ENCODE measurements at regions not wholly inside any gene's neighbourhood (a gene's known extent, or its start where the extent isn't known, plus 50 kb on each side); places are given as distances from the start of the nearest gene placed in this dataset.
A peak's percentile ranks its signal among the peaks of the same experiment; 100 is the strongest.

- DNase-seq (no peak), ATAC-seq (ENCODE audit: low FRiP score in 2 of 2) (no peak)
- WGBS, 2 donors: 77 to 96% methylated on average over 4 of the region's 4 CpGs
- Histone ChIP-seq H3K36me3 (no peaks in the 10 kb centered on the region), H3K27ac (no peak overlapping the region), H3K4me1 (peaks cover 0 to 7% (median 3%) of the 10 kb centered on the region in 4 donors), H3K9me3 (no peaks in the 10 kb centered on the region), H3K4me3 (no peak overlapping the region), H3K27me3 (no peaks in the 10 kb centered on the region)
- TF ChIP-seq POLR2A (IDR thresholded peaks at IDR 0.05) (no peak), POLR2AphosphoS5 (IDR thresholded peaks at IDR 0.05) (no peak), EP300 (IDR thresholded peaks at IDR 0.05) (no peak)
- TF ChIP-seq, protein P1, sequence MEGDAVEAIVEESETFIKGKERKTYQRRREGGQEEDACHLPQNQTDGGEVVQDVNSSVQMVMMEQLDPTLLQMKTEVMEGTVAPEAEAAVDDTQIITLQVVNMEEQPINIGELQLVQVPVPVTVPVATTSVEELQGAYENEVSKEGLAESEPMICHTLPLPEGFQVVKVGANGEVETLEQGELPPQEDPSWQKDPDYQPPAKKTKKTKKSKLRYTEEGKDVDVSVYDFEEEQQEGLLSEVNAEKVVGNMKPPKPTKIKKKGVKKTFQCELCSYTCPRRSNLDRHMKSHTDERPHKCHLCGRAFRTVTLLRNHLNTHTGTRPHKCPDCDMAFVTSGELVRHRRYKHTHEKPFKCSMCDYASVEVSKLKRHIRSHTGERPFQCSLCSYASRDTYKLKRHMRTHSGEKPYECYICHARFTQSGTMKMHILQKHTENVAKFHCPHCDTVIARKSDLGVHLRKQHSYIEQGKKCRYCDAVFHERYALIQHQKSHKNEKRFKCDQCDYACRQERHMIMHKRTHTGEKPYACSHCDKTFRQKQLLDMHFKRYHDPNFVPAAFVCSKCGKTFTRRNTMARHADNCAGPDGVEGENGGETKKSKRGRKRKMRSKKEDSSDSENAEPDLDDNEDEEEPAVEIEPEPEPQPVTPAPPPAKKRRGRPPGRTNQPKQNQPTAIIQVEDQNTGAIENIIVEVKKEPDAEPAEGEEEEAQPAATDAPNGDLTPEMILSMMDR (IDR thresholded peaks at IDR 0.05): no peak
Observed at GRCh38 chr10:61160253-61160652, 216.3 kb upstream of the RHOBTB1 start.

DNA sequence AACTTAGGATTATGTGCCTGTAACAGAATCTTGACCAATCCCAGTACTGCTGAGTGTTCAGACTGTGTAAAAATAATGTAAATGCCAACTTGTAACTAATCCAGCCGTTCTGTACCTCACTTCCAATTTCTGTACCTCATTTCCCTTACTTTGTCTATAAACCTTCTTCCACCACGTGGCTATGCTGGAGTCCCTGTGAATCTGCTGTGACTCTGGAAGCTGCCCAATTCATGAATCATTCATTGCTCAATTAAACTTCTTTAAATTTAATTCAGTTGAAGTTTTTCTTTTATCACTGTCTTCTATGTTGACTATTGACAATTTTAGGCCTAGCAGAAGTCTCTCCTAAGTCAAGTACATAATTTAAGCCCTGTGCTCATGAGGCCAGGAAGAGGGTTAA lies 215.3 kb upstream of the RHOBTB1 start:
- Histone ChIP-seq H3K9me3 (no peaks in the 10 kb centered on the region), H3K36me3 (no peaks in the 10 kb centered on the region), H3K4me3 (no peak overlapping the region), H3K27ac (no peak overlapping the region), H3K4me1 (peaks cover 0 to 2% (median 2%) of the 10 kb centered on the region in 4 donors), H3K27me3 (no peaks in the 10 kb centered on the region)
- DNase-seq: no peak
- ATAC-seq (ENCODE audit: low FRiP score in 2 of 2): no peak
- 65 to 69% methylated on average over 2 of the region's 2 CpGs for WGBS, 2 donors
- TF ChIP-seq, protein P1 (IDR thresholded peaks at IDR 0.05): no peak
- TF ChIP-seq POLR2AphosphoS5 (IDR thresholded peaks at IDR 0.05): no peak
- TF ChIP-seq EP300 (IDR thresholded peaks at IDR 0.05): no peak
- no peak for TF ChIP-seq POLR2A (IDR thresholded peaks at IDR 0.05)

DNA sequence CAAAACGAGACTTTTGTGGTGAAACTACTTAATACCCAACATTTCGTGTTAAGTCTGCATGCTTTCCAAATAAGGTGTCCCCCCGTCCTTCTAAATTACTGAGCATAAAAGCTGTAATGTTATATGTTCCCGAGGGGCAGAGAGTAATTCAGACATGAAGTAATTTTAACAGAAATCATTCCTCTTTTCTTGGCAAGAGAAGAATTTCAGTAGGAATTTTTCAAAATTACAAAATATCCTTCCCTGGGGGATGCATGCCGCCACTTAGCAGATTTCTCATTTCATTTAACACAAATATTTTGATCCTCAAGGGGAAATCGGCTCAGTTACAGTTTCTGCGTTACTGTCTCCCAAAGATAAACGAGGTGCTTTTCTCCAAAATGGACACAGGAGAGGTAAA lies 213.2 kb upstream of the RHOBTB1 start:
- Histone ChIP-seq H3K4me1 (no peaks in the 10 kb centered on the region), H3K27ac (no peak overlapping the region), H3K4me3 (no peak overlapping the region), H3K9me3 (no peaks in the 10 kb centered on the region), H3K36me3 (no peaks in the 10 kb centered on the region), H3K27me3 (no peaks in the 10 kb centered on the region)
- DNase-seq: no peak
- 61 to 72% methylated on average over 8 of the region's 8 CpGs for WGBS, 2 donors
- TF ChIP-seq POLR2A (IDR thresholded peaks at IDR 0.05) (no peak), POLR2AphosphoS5 (IDR thresholded peaks at IDR 0.05) (no peak), EP300 (IDR thresholded peaks at IDR 0.05) (no peak)
- TF ChIP-seq, protein P1 (IDR thresholded peaks at IDR 0.05): no peak
- ATAC-seq (ENCODE audit: low FRiP score in 2 of 2): peak in 1 of 2 donors; percentile 45

DNA sequence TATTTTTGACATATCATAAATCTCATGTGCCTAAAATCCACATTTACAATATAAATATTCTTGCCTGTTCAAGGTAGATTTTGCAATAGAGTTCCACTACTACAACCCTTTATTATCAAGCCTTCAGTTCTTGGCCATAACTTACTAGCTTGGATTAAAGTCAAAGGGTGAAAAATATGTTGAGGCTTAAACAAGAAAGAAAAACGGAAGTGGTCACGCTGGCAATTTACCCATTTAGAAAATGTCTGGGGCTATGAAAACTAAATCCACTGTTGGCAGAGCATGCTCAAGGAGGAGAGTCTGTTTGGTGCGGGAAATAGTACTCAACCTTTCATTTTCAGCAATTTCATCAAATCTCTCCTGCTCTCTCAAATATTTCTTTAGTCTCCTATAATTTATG lies 209.8 kb upstream of the RHOBTB1 start:
- Histone ChIP-seq H3K9me3 (no peaks in the 10 kb centered on the region), H3K4me1 (no peaks in the 10 kb centered on the region), H3K27ac (no peak overlapping the region), H3K27me3 (no peaks in the 10 kb centered on the region), H3K36me3 (no peaks in the 10 kb centered on the region), H3K4me3 (no peak overlapping the region)
- TF ChIP-seq, protein P1 (IDR thresholded peaks at IDR 0.05): no peak
- no peak for ATAC-seq (ENCODE audit: low FRiP score in 2 of 2)
- DNase-seq: no peak
- 52 to 64% methylated on average over 3 of the region's 3 CpGs for WGBS, 2 donors

DNA sequence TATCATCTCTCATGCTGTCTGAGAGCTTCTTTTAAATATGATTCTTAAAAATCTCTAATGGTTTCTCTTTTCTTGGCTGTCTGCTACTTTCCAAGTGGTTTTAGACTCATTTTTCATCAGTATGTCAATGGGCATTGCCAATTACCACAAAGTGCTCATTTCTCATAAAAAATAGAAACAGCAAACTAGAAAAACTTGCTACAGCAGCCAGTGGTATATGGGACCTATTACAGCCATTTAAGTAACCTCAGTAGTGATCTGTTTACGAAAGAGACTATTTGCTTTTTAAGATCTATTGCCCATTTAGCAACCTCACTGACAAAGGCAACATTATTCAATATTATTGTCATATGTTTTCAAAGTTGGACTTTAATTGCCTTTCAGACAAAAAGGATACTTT lies 207.1 kb upstream of the RHOBTB1 start:
- Histone ChIP-seq H3K36me3 (no peaks in the 10 kb centered on the region), H3K9me3 (no peaks in the 10 kb centered on the region), H3K4me1 (no peaks in the 10 kb centered on the region), H3K27ac (no peak overlapping the region), H3K27me3 (no peaks in the 10 kb centered on the region), H3K4me3 (no peak overlapping the region)
- DNase-seq (no peak), ATAC-seq (ENCODE audit: low FRiP score in 2 of 2) (no peak)
- no peak for TF ChIP-seq EP300 (IDR thresholded peaks at IDR 0.05)
- no peak for TF ChIP-seq POLR2A (IDR thresholded peaks at IDR 0.05)
- TF ChIP-seq POLR2AphosphoS5 (IDR thresholded peaks at IDR 0.05): no peak
- TF ChIP-seq, protein P1 (IDR thresholded peaks at IDR 0.05): no peak
- WGBS, 2 donors: 80 to 94% methylated on average over 1 of the region's 1 CpG
